Posterior cingulate gyrus (tissue), 11 donors: ENCODE measurements at regions not wholly inside any gene's neighbourhood (a gene's known extent, or its start where the extent isn't known, plus 50 kb on each side); places are given as distances from the start of the nearest gene placed in this dataset.
A peak's percentile ranks its signal among the peaks of the same experiment; 100 is the strongest.

Experiments
- DNase-seq, 10 donors: peaks; one replicate each; pipeline versions ENCODE4 v3.0.0 to v3.0.0-alpha.2; 2020 to 2021; ENCODE audit warnings: mixed read lengths in 3 of 10
- intact Hi-C: fragments of 100-400 bp; cut with DNase I; formaldehyde crosslinking; loops from one replicate; pipeline ENCODE4 v1.15.1; 2023

GRCh38 chr12:19706936-19707335 lies 267.6 kb downstream of the AEBP2 start:
- intact Hi-C loops, result no loop called here
- no peak for DNase-seq

- no peak for DNase-seq
- intact Hi-C loops, result no loop called here
These were observed 268.7 kb downstream of the AEBP2 start for GRCh38 chr12:19707948-19708409.

GRCh38 chr12:19709889-19710288 lies 270.6 kb downstream of the AEBP2 start:
- intact Hi-C loops, result no loop called here
- no peak for DNase-seq

GRCh38 chr12:19710811-19711793 lies 271.8 kb downstream of the AEBP2 start:
- DNase-seq, result no peak
- intact Hi-C loops, result no loop called here

- intact Hi-C loops, result no loop called here
- no peak for DNase-seq
These were observed 272.7 kb downstream of the AEBP2 start for GRCh38 chr12:19712041-19712440.

GRCh38 chr12:19718401-19718800 lies 279.1 kb downstream of the AEBP2 start:
- intact Hi-C loops, result no loop called here

GRCh38 chr12:19719672-19720071 lies 280.4 kb downstream of the AEBP2 start:
- intact Hi-C loops, result no loop called here
- DNase-seq, result no peak

More at GRCh38 chr12:19718401-19718800, 279.1 kb downstream of the AEBP2 start:
- DNase-seq, result no peak

GRCh38 chr12:19726122-19726521 lies 286.8 kb downstream of the AEBP2 start:
- peak in 1 of 10 donors; percentile 78 for DNase-seq
- intact Hi-C loops, result no loop called here

- DNase-seq, result peak in 2 of 10 donors; percentile 73 to 76
- intact Hi-C loops, result no loop called here
These were observed 287.3 kb downstream of the AEBP2 start for GRCh38 chr12:19726592-19726991.

- no peak for DNase-seq
- intact Hi-C loops, result loop anchor here (5.0 kb wide), 1 partner anchor 865 kb away; no protein-coding TSS in a partner anchor
These were observed 297.7 kb downstream of the AEBP2 start for GRCh38 chr12:19737019-19737418.

GRCh38 chr12:19739195-19739776 lies 300.0 kb downstream of the AEBP2 start:
- DNase-seq, result peak in 1 of 10 donors; percentile 11
- intact Hi-C loops, result loop anchor here (5.0 kb wide), 1 partner anchor 863 kb away; no protein-coding TSS in a partner anchor

- intact Hi-C loops, result loop anchor here (10.0 kb wide), 1 partner anchor 484 kb away; no protein-coding TSS in a partner anchor
- no peak for DNase-seq
These were observed 301.3 kb downstream of the AEBP2 start for GRCh38 chr12:19740472-19741131.

GRCh38 chr12:19741132-19741489 lies 301.8 kb downstream of the AEBP2 start:
- intact Hi-C loops, result loop anchor here (10.0 kb wide), 1 partner anchor 484 kb away; no protein-coding TSS in a partner anchor
- no peak for DNase-seq

- intact Hi-C loops, result loop anchor here (10.0 kb wide), 1 partner anchor 480 kb away; no protein-coding TSS in a partner anchor
These were observed 305.5 kb downstream of the AEBP2 start for GRCh38 chr12:19744705-19745218.

GRCh38 chr12:19746471-19746870 lies 307.2 kb downstream of the AEBP2 start:
- DNase-seq, result no peak
- intact Hi-C loops, result loop anchor here (10.0 kb wide), 1 partner anchor 478 kb away; no protein-coding TSS in a partner anchor

More at GRCh38 chr12:19744705-19745218, 305.5 kb downstream of the AEBP2 start:
- DNase-seq, result no peak

GRCh38 chr12:19749906-19750574 lies 310.7 kb downstream of the AEBP2 start:
- no peak for DNase-seq
- intact Hi-C loops, result loop anchor here (10.0 kb wide), 1 partner anchor 475 kb away; no protein-coding TSS in a partner anchor

- DNase-seq, result no peak
- intact Hi-C loops, result no loop called here
These were observed 311.8 kb downstream of the AEBP2 start for GRCh38 chr12:19751078-19751477.

- DNase-seq, result no peak
- intact Hi-C loops, result no loop called here
These were observed 313.4 kb downstream of the AEBP2 start for GRCh38 chr12:19752712-19753111.

- intact Hi-C loops, result loop anchor here (5.0 kb wide), 1 partner anchor 847 kb away; no protein-coding TSS in a partner anchor
- no peak for DNase-seq
These were observed 315.8 kb downstream of the AEBP2 start for GRCh38 chr12:19755136-19755535.
